NCI-H748 treated with DMSO at 0.1 percent for 48 hours (cell line): ENCODE measurements at regions not wholly inside any gene's neighbourhood (a gene's known extent, or its start where the extent isn't known, plus 50 kb on each side); places are given as distances from the start of the nearest gene placed in this dataset.

Experiments used
- DNase-seq: peaks from one replicate; lab custom pipeline; 2025; lab: John Stamatoyannopoulos, UW

- no peak for DNase-seq
Observed at GRCh38 chr5:152869971-152870370, 464.9 kb upstream of the NMUR2 start.

- DNase-seq, result no peak
Observed at GRCh38 chr5:152882621-152883020, 477.5 kb upstream of the NMUR2 start.

GRCh38 chr5:152883066-152883775, 478.1 kb upstream of the NMUR2 start:
- peak; percentile 50 for DNase-seq

- no peak for DNase-seq
Observed at GRCh38 chr5:152884006-152884405, 478.9 kb upstream of the NMUR2 start.

GRCh38 chr5:152900332-152900731, 495.3 kb upstream of the NMUR2 start:
- no peak for DNase-seq

GRCh38 chr5:152901754-152902153, 496.7 kb upstream of the NMUR2 start:
- no peak for DNase-seq

GRCh38 chr5:152905286-152905685, 500.2 kb upstream of the NMUR2 start:
- DNase-seq, result no peak

GRCh38 chr5:152907488-152908245, 502.6 kb upstream of the NMUR2 start:
- DNase-seq, result no peak

- no peak for DNase-seq
Observed at GRCh38 chr5:152912924-152913323, 507.8 kb upstream of the NMUR2 start.

- DNase-seq, result no peak
Observed at GRCh38 chr5:152932621-152933020, 527.5 kb upstream of the NMUR2 start.

- no peak for DNase-seq
Observed at GRCh38 chr5:152933056-152933455, 528.0 kb upstream of the NMUR2 start.

GRCh38 chr5:152938630-152939029, 533.6 kb upstream of the NMUR2 start:
- no peak for DNase-seq

- no peak for DNase-seq
Observed at GRCh38 chr5:152942633-152943336, 537.7 kb upstream of the NMUR2 start.

GRCh38 chr5:152953788-152954483, 536.5 kb upstream of the GRIA1 start:
- DNase-seq, result no peak

- no peak for DNase-seq
Observed at GRCh38 chr5:152956943-152957613, 533.4 kb upstream of the GRIA1 start.

- no peak for DNase-seq
Observed at GRCh38 chr5:152978141-152978835, 512.2 kb upstream of the GRIA1 start.

GRCh38 chr5:152987131-152987530, 503.3 kb upstream of the GRIA1 start:
- DNase-seq, result no peak

GRCh38 chr5:152990217-152990616, 500.3 kb upstream of the GRIA1 start:
- no peak for DNase-seq

GRCh38 chr5:152990649-152991048, 499.8 kb upstream of the GRIA1 start:
- no peak for DNase-seq

- DNase-seq, result no peak
Observed at GRCh38 chr5:152994033-152994680, 496.3 kb upstream of the GRIA1 start.
